H1 (cell line): ENCODE measurements at regions not wholly inside any gene's neighbourhood (a gene's known extent, or its start where the extent isn't known, plus 50 kb on each side); places are given as distances from the start of the nearest gene placed in this dataset.

Source experiments
- CHD1 ChIP-seq: IDR thresholded peaks from 2 replicates; pipeline ENCODE4 v1.6.1; 2012; ENCODE audit warnings: low read depth, low read length, improper control_type of control experiment
- CTCF ChIP-seq, 3 experiments: IDR thresholded peaks; 1 replicate in 2 of 3; 2 replicates in 1 of 3; pipeline versions ENCODE4 v1.5.1 to v1.6.1; 2011; ENCODE audit warnings: low read length in 3 of 3, mild to moderate bottlenecking in 3 of 3, inconsistent platforms in 2 of 3, low read depth in 1 of 3, moderate library complexity in 1 of 3; ENCODE audit not compliant: insufficient read depth in 1 of 3; ENCODE audit errors: control extremely low read depth in 1 of 3
- EZH2 ChIP-seq: fragments of 200-600 bp; sonication (generic); IDR thresholded peaks from 2 replicates; pipeline ENCODE4 v1.7.1; 2012; ENCODE audit warnings: low read depth, mild to moderate bottlenecking, moderate library complexity, low read length, inconsistent platforms; ENCODE audit not compliant: severe bottlenecking
- NRF1 ChIP-seq: IDR thresholded peaks from 2 replicates; pipeline ENCODE4 v1.6.1; 2011; ENCODE audit warnings: mild to moderate bottlenecking, low read depth, low read length, improper control_type of control experiment
- POLR2A ChIP-seq, 2 experiments: IDR thresholded peaks; 1 replicate in 1 of 2; 2 replicates in 1 of 2; pipeline ENCODE4 v1.6.1; 2011; ENCODE audit warnings: low read depth in 2 of 2, low read length in 2 of 2, mild to moderate bottlenecking in 2 of 2; ENCODE audit errors: control extremely low read depth in 1 of 2
- POLR2AphosphoS5 ChIP-seq: IDR thresholded peaks from 2 replicates; pipeline ENCODE4 v1.6.1; 2011; ENCODE audit warnings: low read depth, low read length
- SIX5 ChIP-seq: IDR thresholded peaks from 2 replicates; pipeline ENCODE4 v1.6.1; 2011; ENCODE audit warnings: mild to moderate bottlenecking, low read depth, low read length

DNA sequence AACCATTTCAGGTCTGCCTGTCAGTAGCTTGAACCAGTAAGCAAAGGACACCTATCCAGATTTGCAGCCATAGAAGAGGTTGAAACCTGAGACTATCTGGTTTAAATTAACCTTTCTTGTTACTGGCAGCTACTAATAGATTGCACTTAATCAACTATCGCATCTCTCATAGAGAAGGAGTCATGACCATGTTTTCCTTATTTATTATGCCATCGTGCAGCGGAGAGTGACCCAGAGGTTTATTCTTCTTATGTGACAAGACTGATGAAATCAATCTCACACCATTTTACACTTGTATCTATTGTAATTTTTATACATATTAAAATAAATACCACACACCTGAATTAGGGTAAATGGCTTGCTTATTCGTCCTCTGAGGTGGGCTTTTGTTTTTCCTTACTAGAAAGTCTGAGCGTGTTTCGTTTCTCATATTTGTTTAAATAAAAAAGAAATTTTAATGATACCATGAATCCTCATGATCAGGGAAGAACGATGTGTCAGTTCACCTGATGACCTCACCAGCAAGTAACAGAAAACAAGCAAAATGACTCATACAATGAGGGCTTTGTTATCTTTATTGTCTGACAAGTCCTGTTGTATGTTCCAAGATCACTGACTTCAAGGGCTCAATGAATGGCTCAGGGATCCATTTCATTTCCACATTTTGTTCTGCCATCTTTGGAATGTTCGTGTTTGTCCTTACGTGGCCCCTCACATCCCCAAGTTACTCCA, 379.5 kb upstream of the DPH6 start:
- TF ChIP-seq SIX5: no peak
- no peak for TF ChIP-seq POLR2A (IDR thresholded peaks at IDR 0.05; ENCODE audit: control extremely low read depth in 1 of 2, low read depth in 2 of 2, low read length in 2 of 2)
- no peak for TF ChIP-seq CTCF (IDR thresholded peaks at IDR 0.05; ENCODE audit: control extremely low read depth in 1 of 3, insufficient read depth in 1 of 3, low read depth in 1 of 3, low read length in 3 of 3)
- no peak for TF ChIP-seq NRF1
- no peak for TF ChIP-seq EZH2
- TF ChIP-seq CHD1: no peak
- no peak for TF ChIP-seq POLR2AphosphoS5
